ENCODE measurements at regions not wholly inside any gene's neighbourhood (a gene's known extent, or its start where the extent isn't known, plus 50 kb on each side); places are given as distances from the start of the nearest gene placed in this dataset.

GRCh38 chr7:27398851-27399250, 156.2 kb downstream of the EVX1 start:
- Histone ChIP-seq H3K9ac (ENCODE audit: low read depth in 2 of 2, low read length in 2 of 2) (no peak overlapping the region), H3K4me3 (no peak overlapping the region), H3K27me3 (no peaks in the 10 kb centered on the region), H3K36me3 (no peaks in the 10 kb centered on the region), H3K4me1 (no peaks in the 10 kb centered on the region), H3K27ac (no peak overlapping the region), H3K9me3 (no peaks in the 10 kb centered on the region)
- DNase-seq = no peak
- intact Hi-C loops (cut with DNase I) = no loop called here
- no peak for TF ChIP-seq CTCF (IDR thresholded peaks at IDR 0.05)

- no peak for TF ChIP-seq CTCF (IDR thresholded peaks at IDR 0.05)
- no peaks in the 10 kb centered on the region for H3K9me3 ChIP-seq
- no peak overlapping the region for H3K4me3 ChIP-seq
- H3K9ac ChIP-seq (ENCODE audit: low read depth in 2 of 2, low read length in 2 of 2) = no peak overlapping the region
- no peaks in the 10 kb centered on the region for H3K27me3 ChIP-seq
- H3K4me1 ChIP-seq = no peaks in the 10 kb centered on the region
- H3K36me3 ChIP-seq = no peaks in the 10 kb centered on the region
- DNase-seq = no peak
- intact Hi-C loops (cut with DNase I) = no loop called here
- H3K27ac ChIP-seq = no peak overlapping the region
These were observed 157.4 kb downstream of the EVX1 start for GRCh38 chr7:27399791-27400567.

GRCh38 chr7:27405780-27406179, 163.2 kb downstream of the EVX1 start:
- DNase-seq = no peak
- Histone ChIP-seq H3K27ac (no peak overlapping the region), H3K27me3 (no peaks in the 10 kb centered on the region), H3K36me3 (no peaks in the 10 kb centered on the region), H3K9me3 (no peaks in the 10 kb centered on the region), H3K9ac (ENCODE audit: low read depth in 2 of 2, low read length in 2 of 2) (no peak overlapping the region), H3K4me1 (no peaks in the 10 kb centered on the region), H3K4me3 (no peak overlapping the region)
- intact Hi-C loops (cut with DNase I) = no loop called here
- TF ChIP-seq CTCF (IDR thresholded peaks at IDR 0.05) = no peak

GRCh38 chr7:27409311-27409710, 166.7 kb downstream of the EVX1 start:
- no peaks in the 10 kb centered on the region for H3K36me3 ChIP-seq

GRCh38 chr7:27409776-27410175, 167.2 kb downstream of the EVX1 start:
- H3K4me3 ChIP-seq = no peak overlapping the region
- no peaks in the 10 kb centered on the region for H3K4me1 ChIP-seq
- no peaks in the 10 kb centered on the region for H3K9me3 ChIP-seq
- DNase-seq = no peak
- intact Hi-C loops (cut with DNase I) = no loop called here
- TF ChIP-seq CTCF (IDR thresholded peaks at IDR 0.05) = no peak
- no peak overlapping the region for H3K27ac ChIP-seq
- no peaks in the 10 kb centered on the region for H3K36me3 ChIP-seq
- H3K27me3 ChIP-seq = no peaks in the 10 kb centered on the region
- no peak overlapping the region for H3K9ac ChIP-seq (ENCODE audit: low read depth in 2 of 2, low read length in 2 of 2)

More at GRCh38 chr7:27409311-27409710, 166.7 kb downstream of the EVX1 start:
- Histone ChIP-seq H3K9ac (ENCODE audit: low read depth in 2 of 2, low read length in 2 of 2) (no peak overlapping the region), H3K4me1 (no peaks in the 10 kb centered on the region), H3K4me3 (no peak overlapping the region), H3K9me3 (no peaks in the 10 kb centered on the region), H3K27ac (no peak overlapping the region), H3K27me3 (no peaks in the 10 kb centered on the region)
- TF ChIP-seq CTCF (IDR thresholded peaks at IDR 0.05) = no peak
- intact Hi-C loops (cut with DNase I) = no loop called here
- DNase-seq = no peak
